B cell (primary cell): ENCODE measurements at regions not wholly inside any gene's neighbourhood (a gene's known extent, or its start where the extent isn't known, plus 50 kb on each side); places are given as distances from the start of the nearest gene placed in this dataset.

Source experiments
- ATAC-seq: fragments of 200-7000 bp; cut with Tn5 transposase; one replicate; pipeline ENCODE4 v1.10.0; 2021; ENCODE audit warnings: low read depth, mild to moderate bottlenecking, moderate number of reproducible peaks, moderate library complexity
- CTCF ChIA-PET: fragments of 350-600 bp; sonication (Branson Sonifier 250); formaldehyde crosslinking; loops from one replicate; lab custom pipeline; 2021; ENCODE audit warnings: antibody characterized with exemption, inconsistent platforms; lab: Charles Lee
- POLR2A ChIA-PET: fragments of 350-600 bp; sonication (Branson Sonifier 250); formaldehyde crosslinking; loops from one replicate; lab custom pipeline; 2021; ENCODE audit warnings: antibody characterized with exemption; lab: Charles Lee
- DNase-seq: peaks from one replicate; pipeline ENCODE4 v3.0.0; 2013
- H2AFZ ChIP-seq: 2 replicates; pipeline ENCODE4 v1.6.1; 2012; ENCODE audit warnings: mild to moderate bottlenecking, low read depth, low read length; ENCODE audit not compliant: insufficient read depth, poor library complexity, severe bottlenecking
- H3K27ac ChIP-seq, 2 donors: 1 replicate in 1 of 2; 2 replicates in 1 of 2; pipeline ENCODE4 v1.5.1; 2012 to 2013; ENCODE audit warnings: low read length in 2 of 2, mild to moderate bottlenecking in 2 of 2, moderate library complexity in 1 of 2
- H3K27me3 ChIP-seq, 4 experiments: fragments of 200-600 bp in 1 of 4; sonication (generic) in 1 of 4; replicated peaks in 1 of 4; 1 replicate in 2 of 4; 2 replicates in 2 of 4; pipeline versions ENCODE4 v1.6.1 to v1.7.0; 2013 to 2016; ENCODE audit warnings: low read length in 3 of 4, mild to moderate bottlenecking in 2 of 4, mixed read lengths in 1 of 4, moderate library complexity in 1 of 4; ENCODE audit not compliant: insufficient read depth in 4 of 4, control insufficient read depth in 3 of 4; ENCODE audit errors: control extremely low read depth in 1 of 4
- H3K36me3 ChIP-seq, 2 experiments: replicated peaks in 1 of 2; 1 replicate in 1 of 2; 2 replicates in 1 of 2; pipeline versions ENCODE4 v1.6.1 to v1.7.1; 2013; ENCODE audit warnings: low read length in 1 of 2; ENCODE audit not compliant: insufficient read depth in 2 of 2, control insufficient read depth in 1 of 2; ENCODE audit errors: control extremely low read depth in 1 of 2, extremely low read depth in 1 of 2
- H3K4me1 ChIP-seq, 2 donors: fragments of 200-600 bp in 1 of 2; sonication (generic) in 1 of 2; 1 replicate in 1 of 2; 2 replicates in 1 of 2; pipeline versions ENCODE4 v1.5.1 to v1.6.1; 2013 to 2017; ENCODE audit warnings: low read length in 2 of 2; ENCODE audit not compliant: control insufficient read depth in 2 of 2, insufficient read depth in 2 of 2
- H3K4me2 ChIP-seq: replicated peaks from 2 replicates; pipeline ENCODE3; 2012; ENCODE audit warnings: mild to moderate bottlenecking, low read depth, low read length; ENCODE audit not compliant: poor library complexity, severe bottlenecking
- H3K4me3 ChIP-seq, 5 experiments: fragments of 200-600 bp in 1 of 5; sonication (generic) in 1 of 5; 1 replicate in 3 of 5; 2 replicates in 2 of 5; pipeline versions ENCODE4 v1.5.1 to v1.7.0; 2011 to 2016; ENCODE audit warnings: low read length in 4 of 5, mild to moderate bottlenecking in 4 of 5, low read depth in 2 of 5, control low read depth in 1 of 5, moderate library complexity in 1 of 5; ENCODE audit not compliant: insufficient read depth in 1 of 5; ENCODE audit errors: control extremely low read depth in 1 of 5, extremely low read depth in 1 of 5
- H3K79me2 ChIP-seq: fragments of 200-600 bp; sonication (generic); one replicate; pipeline ENCODE4 v1.6.0; 2016; ENCODE audit warnings: low read length; ENCODE audit not compliant: control insufficient read depth, insufficient read depth
- H3K9ac ChIP-seq: fragments of 200-600 bp; sonication (generic); 2 replicates; pipeline ENCODE4 v1.6.1; 2017; ENCODE audit warnings: mild to moderate bottlenecking, low read length, moderate library complexity
- H3K9me3 ChIP-seq, 3 donors: one replicate each; pipeline versions ENCODE4 v1.6.1 to v1.7.1; 2013; ENCODE audit warnings: low read length in 2 of 3; ENCODE audit not compliant: control insufficient read depth in 2 of 3, insufficient read depth in 1 of 3; ENCODE audit errors: control extremely low read depth in 1 of 3
- H4K20me1 ChIP-seq: 2 replicates; pipeline ENCODE4 v1.6.0; 2012; ENCODE audit warnings: mild to moderate bottlenecking, low read length; ENCODE audit not compliant: insufficient read depth, control insufficient read depth, poor library complexity, severe bottlenecking
- H3K27ac Mint-ChIP-seq: one replicate; pipeline ENCODE4 v1.8.0; 2021; ENCODE audit warnings: mixed read lengths
- H3K27me3 Mint-ChIP-seq: one replicate; pipeline ENCODE4 v1.8.0; 2021; ENCODE audit warnings: mixed read lengths
- H3K4me1 Mint-ChIP-seq: one replicate; pipeline ENCODE4 v1.8.0; 2021; ENCODE audit warnings: mixed read lengths
- H3K4me3 Mint-ChIP-seq: one replicate; pipeline ENCODE4 v1.8.0; 2021; ENCODE audit warnings: mixed read lengths
- H3K9me3 Mint-ChIP-seq: one replicate; pipeline ENCODE4 v1.8.0; 2022; ENCODE audit warnings: mixed read lengths; ENCODE audit not compliant: insufficient read depth
- EZH2 ChIP-seq: IDR thresholded peaks from 2 replicates; pipeline ENCODE4 v1.6.1; 2012; ENCODE audit warnings: borderline replicate concordance, low read depth, mild to moderate bottlenecking, moderate library complexity, low read length; ENCODE audit not compliant: insufficient read depth, poor library complexity, severe bottlenecking
- WGBS: methylation state at CpG from one replicate; pipeline ENCODE4 v1.1.5; 2013; ENCODE audit warnings: missing lambda C conversion rate; ENCODE audit not compliant: insufficient coverage; 5-methylcytosine and 5-hydroxymethylcytosine counted together
- intact Hi-C: fragments of 100-400 bp; cut with micrococcal nuclease; formaldehyde crosslinking; loops from one replicate; pipeline ENCODE4 v1.10.0; 2022
- TF ChIP-seq, protein P1 (sequence below): fragments of 200-600 bp; IDR thresholded peaks from one replicate; pipeline ENCODE4 v1.8.0; 2022; ENCODE audit warnings: antibody characterized with exemption, mild to moderate bottlenecking

DNA sequence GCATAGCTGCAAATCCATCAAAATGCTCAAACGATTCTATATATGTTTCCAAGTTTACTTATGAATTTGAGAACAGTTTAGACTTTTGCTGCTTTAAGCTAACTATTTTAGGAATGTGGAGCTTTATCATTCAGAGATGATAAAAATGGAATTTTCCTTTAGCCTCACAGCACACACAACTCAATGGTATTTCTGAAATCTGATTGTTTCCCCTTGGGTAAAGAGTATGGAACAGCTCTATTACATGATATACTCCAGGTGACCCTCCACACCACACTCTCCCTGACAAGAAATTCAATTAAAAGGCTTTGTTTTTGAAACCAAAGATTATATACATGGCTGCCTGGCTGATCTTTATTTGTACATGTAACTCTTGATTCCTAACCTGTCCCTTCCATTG lies 120.0 kb downstream of the LUZP4 start:
- Mint-ChIP-seq H3K4me3 (no peak overlapping the region), H3K27ac (no peak overlapping the region), H3K27me3 (no peaks in the 10 kb centered on the region), H3K9me3 (no peaks in the 10 kb centered on the region), H3K4me1 (no peaks in the 10 kb centered on the region)
- Histone ChIP-seq H3K36me3 (no peaks in the 10 kb centered on the region), H3K79me2 (no peaks in the 10 kb centered on the region), H3K4me2 (no peak overlapping the region), H3K27ac (no peak overlapping the region), H4K20me1 (no peaks in the 10 kb centered on the region), H3K4me3 (no peak overlapping the region), H2AFZ (no peak overlapping the region), H3K27me3 (no peaks in the 10 kb centered on the region), H3K4me1 (no peaks in the 10 kb centered on the region), H3K9ac (no peak overlapping the region), H3K9me3 (no peaks in the 10 kb centered on the region)
- no CpG with 5 or more reads among the region's 1 CpG for WGBS
- CTCF ChIA-PET = no interaction called here
- TF ChIP-seq EZH2 = no peak
- TF ChIP-seq, protein P1, sequence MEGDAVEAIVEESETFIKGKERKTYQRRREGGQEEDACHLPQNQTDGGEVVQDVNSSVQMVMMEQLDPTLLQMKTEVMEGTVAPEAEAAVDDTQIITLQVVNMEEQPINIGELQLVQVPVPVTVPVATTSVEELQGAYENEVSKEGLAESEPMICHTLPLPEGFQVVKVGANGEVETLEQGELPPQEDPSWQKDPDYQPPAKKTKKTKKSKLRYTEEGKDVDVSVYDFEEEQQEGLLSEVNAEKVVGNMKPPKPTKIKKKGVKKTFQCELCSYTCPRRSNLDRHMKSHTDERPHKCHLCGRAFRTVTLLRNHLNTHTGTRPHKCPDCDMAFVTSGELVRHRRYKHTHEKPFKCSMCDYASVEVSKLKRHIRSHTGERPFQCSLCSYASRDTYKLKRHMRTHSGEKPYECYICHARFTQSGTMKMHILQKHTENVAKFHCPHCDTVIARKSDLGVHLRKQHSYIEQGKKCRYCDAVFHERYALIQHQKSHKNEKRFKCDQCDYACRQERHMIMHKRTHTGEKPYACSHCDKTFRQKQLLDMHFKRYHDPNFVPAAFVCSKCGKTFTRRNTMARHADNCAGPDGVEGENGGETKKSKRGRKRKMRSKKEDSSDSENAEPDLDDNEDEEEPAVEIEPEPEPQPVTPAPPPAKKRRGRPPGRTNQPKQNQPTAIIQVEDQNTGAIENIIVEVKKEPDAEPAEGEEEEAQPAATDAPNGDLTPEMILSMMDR = no peak
- DNase-seq = no peak
- intact Hi-C loops = no loop called here
- no peak for ATAC-seq
- POLR2A ChIA-PET = no interaction called here

DNA sequence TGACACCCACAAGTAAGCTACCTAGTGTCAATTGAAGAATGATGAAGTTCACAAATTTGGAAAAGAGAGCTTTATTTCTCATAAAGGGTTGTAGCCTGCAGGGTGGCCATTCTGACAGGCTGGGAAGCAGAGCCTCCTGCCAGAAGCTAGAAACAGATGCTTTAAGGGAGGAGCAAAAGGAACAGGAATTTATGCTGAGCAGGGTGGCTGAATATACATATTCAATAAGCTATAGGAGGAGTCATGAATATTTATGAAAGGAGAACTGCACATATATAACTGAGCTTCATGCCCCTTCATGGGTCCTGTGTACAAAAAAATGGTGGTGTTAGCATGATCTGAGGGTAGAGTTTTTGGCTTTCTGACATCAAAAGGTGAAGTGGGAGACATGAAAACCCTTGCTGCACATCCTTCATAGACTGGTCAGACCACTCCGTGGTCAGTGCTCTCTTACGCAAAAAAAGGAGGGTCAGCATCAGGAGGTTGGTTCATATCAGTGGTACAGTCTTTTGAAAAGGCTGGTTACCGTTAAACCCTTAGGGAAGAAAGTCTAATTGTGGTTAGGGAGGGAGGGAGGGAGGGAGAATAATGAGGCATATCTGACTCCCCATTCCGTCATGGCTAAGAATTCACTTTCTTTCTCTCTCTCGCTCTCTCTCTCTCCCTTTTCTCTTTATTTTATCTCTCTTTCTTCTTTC lies 121.4 kb downstream of the LUZP4 start:
- no peaks in the 10 kb centered on the region for H3K4me1 ChIP-seq
- H3K4me2 ChIP-seq = no peak overlapping the region
- no peak overlapping the region for H2AFZ ChIP-seq
- ATAC-seq (no peak), DNase-seq (no peak)
- CTCF ChIA-PET = no interaction called here
- Mint-ChIP-seq H3K4me3 (no peak overlapping the region), H3K9me3 (no peaks in the 10 kb centered on the region), H3K27me3 (no peaks in the 10 kb centered on the region), H3K27ac (no peak overlapping the region), H3K4me1 (no peaks in the 10 kb centered on the region)
- no peak overlapping the region for H3K9ac ChIP-seq
- no peak overlapping the region for H3K27ac ChIP-seq
- TF ChIP-seq EZH2 = no peak
- TF ChIP-seq, protein P1 = no peak
- no CpG with 5 or more reads among the region's 5 CpGs for WGBS
- no peaks in the 10 kb centered on the region for H4K20me1 ChIP-seq
- H3K36me3 ChIP-seq = no peaks in the 10 kb centered on the region
- no peaks in the 10 kb centered on the region for H3K79me2 ChIP-seq
- intact Hi-C loops = no loop called here
- H3K4me3 ChIP-seq = no peak overlapping the region
- POLR2A ChIA-PET = no interaction called here
- H3K9me3 ChIP-seq = no peaks in the 10 kb centered on the region
- no peaks in the 10 kb centered on the region for H3K27me3 ChIP-seq
